ENCODE measurements at regions not wholly inside any gene's neighbourhood (a gene's known extent, or its start where the extent isn't known, plus 50 kb on each side); places are given as distances from the start of the nearest gene placed in this dataset.

DNA sequence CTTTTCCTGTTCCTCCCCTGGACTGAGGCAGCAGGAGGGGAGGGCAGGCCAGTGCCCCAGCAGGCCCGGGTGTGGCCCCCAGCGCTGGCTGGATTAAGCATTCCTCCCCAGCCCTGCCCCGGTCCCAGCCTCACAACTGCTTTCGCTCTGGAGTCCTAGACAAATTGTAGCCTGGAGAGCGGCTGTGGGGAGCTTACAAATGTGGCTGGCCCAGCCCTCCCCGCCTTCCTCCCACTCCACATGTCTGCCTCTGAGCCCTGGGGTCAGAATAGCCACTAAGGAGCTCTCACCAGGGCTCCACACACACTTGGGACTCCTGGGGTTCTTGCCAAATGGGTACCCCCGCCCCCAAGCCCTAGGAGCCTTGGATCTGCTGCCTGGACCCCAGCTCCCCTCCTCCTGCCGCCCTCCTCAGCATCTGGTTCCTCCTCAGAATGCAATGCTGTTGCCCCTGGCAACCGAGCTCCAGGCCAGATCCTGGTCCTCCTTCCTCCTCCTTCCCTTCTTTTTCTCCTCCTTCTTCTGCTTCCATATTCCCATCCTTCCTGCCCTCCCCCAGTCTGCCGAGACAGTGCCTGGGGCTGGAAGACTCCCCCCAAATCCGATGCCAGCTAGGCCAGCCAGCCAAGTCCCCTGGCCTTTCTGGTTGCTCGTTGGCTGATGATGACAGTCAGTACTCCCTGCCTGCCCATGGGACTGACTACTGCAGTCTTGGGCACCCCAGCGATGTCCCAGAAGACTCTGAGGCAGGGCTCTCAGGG is 91.1 kb downstream of the LINGO1 start:
- no peak for DNase-seq (ENCODE audit: low read depth in 2 of 3, low spot score in 2 of 3)

DNA sequence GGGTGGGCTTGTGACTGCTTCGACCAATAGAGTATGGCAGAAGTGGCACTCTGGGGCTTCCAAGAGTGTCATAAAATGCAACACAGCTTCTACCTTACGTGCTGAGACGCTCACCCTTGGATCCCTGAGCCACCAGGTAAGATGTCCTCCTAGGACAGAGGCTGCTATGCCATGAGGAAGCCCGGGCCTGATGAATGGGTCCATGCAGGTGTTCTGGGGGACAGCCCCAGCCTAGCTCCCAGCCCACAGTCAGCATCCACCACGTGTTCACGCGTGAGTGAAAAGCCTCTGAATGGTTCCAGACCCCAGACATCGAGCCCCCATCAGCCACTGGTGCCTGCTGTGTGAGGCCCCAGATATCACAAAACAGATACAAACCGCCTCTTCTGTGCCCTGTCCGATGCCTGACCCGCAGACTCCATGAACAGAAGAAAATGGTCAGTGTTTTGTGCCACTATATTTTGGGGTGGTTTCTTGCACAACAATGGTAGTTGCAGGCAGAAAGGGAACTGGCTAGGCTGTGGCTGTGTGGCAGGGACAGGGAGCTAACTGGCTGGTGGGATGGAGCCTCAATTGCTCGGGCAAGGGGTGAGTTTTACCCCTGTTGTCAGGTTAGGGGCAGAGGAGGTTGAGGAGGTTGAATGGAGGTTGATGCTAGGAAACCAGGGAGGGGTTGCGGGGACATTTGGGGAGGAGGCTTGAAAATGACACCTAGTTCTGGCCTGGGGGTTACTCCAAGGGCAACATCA is 92.2 kb downstream of the LINGO1 start:
- DNase-seq (ENCODE audit: low read depth in 2 of 3, low spot score in 2 of 3), result no peak

DNA sequence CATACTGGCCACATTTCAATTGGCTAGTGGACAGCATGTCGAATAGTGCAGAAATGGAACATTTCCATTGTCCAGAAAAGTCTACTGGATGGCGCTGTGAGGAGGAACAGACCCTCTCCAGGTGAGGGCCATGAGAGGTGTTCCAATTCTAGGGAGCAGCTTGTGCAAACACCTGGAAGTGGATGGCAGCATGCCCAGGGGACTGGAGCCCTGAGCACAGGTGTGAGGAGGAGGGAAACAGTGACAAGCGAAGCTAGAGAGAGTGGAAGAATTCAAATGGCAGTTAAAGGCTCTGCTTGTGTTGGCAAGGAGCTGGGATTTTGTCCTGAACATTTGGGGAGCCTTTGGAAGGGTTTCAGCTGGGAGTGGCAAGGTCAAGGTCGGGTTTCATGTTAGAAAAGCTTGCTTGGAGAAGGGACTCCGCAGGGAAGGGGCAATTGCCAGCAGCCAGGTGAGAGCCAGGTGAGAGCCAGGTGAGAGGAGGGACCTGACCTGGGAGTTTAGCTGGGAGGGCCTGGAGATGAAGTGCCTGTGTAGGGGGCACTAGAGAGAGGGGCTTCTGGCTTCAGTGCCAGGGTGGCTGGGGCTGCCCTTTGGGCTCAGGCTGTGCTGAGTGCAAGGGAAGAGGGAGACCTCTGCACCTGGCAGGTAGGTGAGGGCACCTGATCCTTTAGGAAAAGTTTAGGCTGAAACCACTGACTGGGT is 93.8 kb downstream of the LINGO1 start:
- no peak for DNase-seq (ENCODE audit: low read depth in 2 of 3, low spot score in 2 of 3)

DNA sequence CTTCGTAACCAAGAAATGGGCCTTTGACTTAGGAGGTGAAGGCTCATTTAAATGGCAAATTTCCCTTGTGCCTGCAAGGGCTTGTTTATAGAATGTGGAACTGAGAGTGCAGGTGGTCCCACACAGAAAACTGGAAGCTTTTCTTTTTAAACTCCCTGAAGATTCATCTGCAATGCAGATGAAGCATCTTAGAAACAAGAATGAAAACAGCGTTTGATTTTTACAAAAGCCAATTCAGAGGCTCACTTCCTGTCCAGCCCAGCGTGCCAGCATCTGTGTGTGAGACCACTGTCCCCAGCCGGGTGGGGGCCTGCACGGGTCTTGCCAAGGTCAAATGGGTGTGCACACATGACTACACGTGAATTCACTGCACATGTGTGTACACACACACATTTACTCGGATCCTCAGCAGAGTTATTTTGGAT is 94.7 kb downstream of the LINGO1 start:
- no peak for DNase-seq (ENCODE audit: low read depth in 2 of 3, low spot score in 2 of 3)

DNA sequence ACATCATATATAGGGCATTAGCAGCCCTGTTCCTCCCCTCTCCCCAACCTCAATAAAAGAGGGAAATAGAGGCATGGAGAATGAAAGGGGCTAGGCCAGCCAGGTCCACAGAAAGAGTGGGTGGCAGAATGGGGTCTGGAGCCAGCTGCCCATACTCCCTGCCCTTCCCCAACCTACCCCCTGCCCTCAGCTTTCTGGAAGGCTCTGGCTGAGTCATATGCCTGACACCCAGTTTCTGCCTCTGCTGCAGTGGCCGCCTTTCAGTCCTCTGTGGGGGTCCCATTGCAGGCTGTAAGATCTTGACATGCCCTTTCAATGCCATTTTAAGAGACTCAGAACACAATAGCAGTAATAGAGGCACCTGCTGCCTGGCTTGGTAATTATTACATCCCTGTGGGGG is 95.7 kb downstream of the LINGO1 start:
- DNase-seq (ENCODE audit: low read depth in 2 of 3, low spot score in 2 of 3), result no peak

DNA sequence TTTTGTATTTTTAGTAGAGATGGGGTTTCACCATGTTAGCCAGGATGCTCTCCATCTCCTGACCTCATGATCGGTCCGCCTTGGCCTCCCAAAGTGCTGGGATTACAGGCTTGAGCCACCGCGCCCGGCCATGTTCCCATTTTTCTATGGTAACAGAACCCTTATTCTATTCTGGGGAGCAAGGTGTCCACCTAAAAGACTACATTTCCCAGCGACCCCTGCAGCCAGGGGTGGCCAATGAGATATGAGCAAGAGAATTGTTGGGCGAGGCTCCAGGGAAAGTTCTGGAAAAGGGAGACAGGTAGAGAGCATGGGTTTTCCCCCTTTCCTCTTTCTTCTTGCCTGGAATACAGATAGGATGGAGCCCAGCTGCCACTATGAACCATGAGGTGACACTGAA is 96.9 kb downstream of the LINGO1 start:
- no peak for DNase-seq (ENCODE audit: low read depth in 2 of 3, low spot score in 2 of 3)

Measured in activated CD8-positive, alpha-beta memory T cell treated with anti-CD3 and anti-CD28 coated beads for 48 hours (primary cell).